Stomach (tissue), 8 donors: ENCODE measurements at regions not wholly inside any gene's neighbourhood (a gene's known extent, or its start where the extent isn't known, plus 50 kb on each side); places are given as distances from the start of the nearest gene placed in this dataset.

Source experiments
- DNase-seq, 2 donors: peaks; one replicate each; pipeline versions ENCODE4 v3.0.0 to v3.0.0-alpha.2; 2013 to 2019
- H3K27ac ChIP-seq, 5 donors: fragments of 200-600 bp in 4 of 5; sonication (generic) in 4 of 5; one replicate each; pipeline ENCODE4 v1.5.1; 2013 to 2019; ENCODE audit warnings: mild to moderate bottlenecking in 1 of 5, moderate library complexity in 1 of 5
- H3K27me3 ChIP-seq, 3 donors: fragments of 200-600 bp; sonication (generic); one replicate each; pipeline ENCODE4 v1.5.1; 2017 to 2019; ENCODE audit warnings: mixed run types in 1 of 3
- H3K36me3 ChIP-seq, 4 donors: fragments of 200-600 bp; sonication (generic); 1 replicate in 3 of 4; 2 replicates in 1 of 4; pipeline ENCODE4 v1.5.1; 2016 to 2019
- H3K4me1 ChIP-seq, 4 donors: fragments of 200-600 bp; sonication (generic); one replicate each; pipeline ENCODE4 v1.5.1; 2016 to 2019
- H3K4me3 ChIP-seq, 4 donors: fragments of 200-600 bp; sonication (generic) in 3 of 4; one replicate each; pipeline ENCODE4 v1.5.1; 2016 to 2019; ENCODE audit warnings: mild to moderate bottlenecking in 1 of 4
- H3K9me3 ChIP-seq, 4 donors: fragments of 200-600 bp; sonication (generic); one replicate each; pipeline ENCODE4 v1.5.1; 2016 to 2019
- EP300 ChIP-seq: sonication (generic); formaldehyde crosslinking; IDR thresholded peaks from one replicate; pipeline ENCODE4 v1.6.1; 2017; ENCODE audit warnings: antibody characterized with exemption
- POLR2A ChIP-seq, 4 donors: fragments of 450-650 bp; IDR thresholded peaks; one replicate each; pipeline ENCODE4 v1.6.1; 2016; ENCODE audit warnings: antibody characterized with exemption in 4 of 4, control low read depth in 2 of 4, mild to moderate bottlenecking in 1 of 4, moderate library complexity in 1 of 4
- POLR2AphosphoS5 ChIP-seq, 3 donors: sonication (generic); formaldehyde crosslinking; IDR thresholded peaks; one replicate each; pipeline ENCODE4 v1.6.1; 2016; ENCODE audit warnings: antibody characterized with exemption in 3 of 3
- WGBS, 5 donors: extraction: QIAGEN DNeasy Blood & Tissue Kit in 3 of 5; methylation state at CpG; one replicate each; pipeline versions ENCODE4 v1.1.5 to v1.1.7; 2013 to 2018; 5-methylcytosine and 5-hydroxymethylcytosine counted together
- intact Hi-C: fragments of 100-400 bp; cut with DNase I; formaldehyde crosslinking; loops from one replicate; pipeline ENCODE4 v1.15.1; 2023; ENCODE audit warnings: low total_unique reads
- TF ChIP-seq, protein P1 (sequence below), 7 experiments: fragments of 450-650 bp in 4 of 7; fragments of 200-600 bp in 3 of 7; sonication (generic) in 3 of 7; IDR thresholded peaks; one replicate each; pipeline ENCODE4 v1.5.1; 2016 to 2019; ENCODE audit warnings: antibody characterized with exemption in 7 of 7, control low read depth in 2 of 7, mild to moderate bottlenecking in 1 of 7
- donor health status: healthy with polysubstance abuse.
- donor health status: Bipolar disorder and iron deficiency.
- donor health status: healthy.

- intact Hi-C loops = no loop called here
- 23 to 31% (median 29%) methylated on average over 3 of the region's 3 CpGs for WGBS, 5 donors
- Histone ChIP-seq H3K27ac (no peak overlapping the region), H3K4me3 (no peak overlapping the region), H3K9me3 (no peaks in the 10 kb centered on the region), H3K4me1 (no peaks in the 10 kb centered on the region), H3K27me3 (no peaks in the 10 kb centered on the region), H3K36me3 (no peaks in the 10 kb centered on the region)
- no peak for DNase-seq
- TF ChIP-seq POLR2A (IDR thresholded peaks at IDR 0.05) = no peak
- TF ChIP-seq POLR2AphosphoS5 (IDR thresholded peaks at IDR 0.05) = no peak
- TF ChIP-seq, protein P1, sequence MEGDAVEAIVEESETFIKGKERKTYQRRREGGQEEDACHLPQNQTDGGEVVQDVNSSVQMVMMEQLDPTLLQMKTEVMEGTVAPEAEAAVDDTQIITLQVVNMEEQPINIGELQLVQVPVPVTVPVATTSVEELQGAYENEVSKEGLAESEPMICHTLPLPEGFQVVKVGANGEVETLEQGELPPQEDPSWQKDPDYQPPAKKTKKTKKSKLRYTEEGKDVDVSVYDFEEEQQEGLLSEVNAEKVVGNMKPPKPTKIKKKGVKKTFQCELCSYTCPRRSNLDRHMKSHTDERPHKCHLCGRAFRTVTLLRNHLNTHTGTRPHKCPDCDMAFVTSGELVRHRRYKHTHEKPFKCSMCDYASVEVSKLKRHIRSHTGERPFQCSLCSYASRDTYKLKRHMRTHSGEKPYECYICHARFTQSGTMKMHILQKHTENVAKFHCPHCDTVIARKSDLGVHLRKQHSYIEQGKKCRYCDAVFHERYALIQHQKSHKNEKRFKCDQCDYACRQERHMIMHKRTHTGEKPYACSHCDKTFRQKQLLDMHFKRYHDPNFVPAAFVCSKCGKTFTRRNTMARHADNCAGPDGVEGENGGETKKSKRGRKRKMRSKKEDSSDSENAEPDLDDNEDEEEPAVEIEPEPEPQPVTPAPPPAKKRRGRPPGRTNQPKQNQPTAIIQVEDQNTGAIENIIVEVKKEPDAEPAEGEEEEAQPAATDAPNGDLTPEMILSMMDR (IDR thresholded peaks at IDR 0.05) = no peak
- TF ChIP-seq EP300 = no peak
Observed at GRCh38 chr9:71472400-71472799, 295.9 kb downstream of the CEMIP2 start.

GRCh38 chr9:71465392-71465791, 302.9 kb downstream of the CEMIP2 start:
- Histone ChIP-seq H3K4me3 (no peak overlapping the region), H3K27me3 (no peaks in the 10 kb centered on the region), H3K27ac (no peak overlapping the region), H3K36me3 (no peaks in the 10 kb centered on the region), H3K9me3 (no peaks in the 10 kb centered on the region), H3K4me1 (no peaks in the 10 kb centered on the region)
- WGBS, 5 donors = 67 to 78% (median 75%) methylated on average over 4 of the region's 4 CpGs
- intact Hi-C loops = no loop called here
- TF ChIP-seq POLR2AphosphoS5 (IDR thresholded peaks at IDR 0.05) = no peak
- TF ChIP-seq EP300 = no peak
- TF ChIP-seq POLR2A (IDR thresholded peaks at IDR 0.05) = no peak
- TF ChIP-seq, protein P1 (IDR thresholded peaks at IDR 0.05) = no peak
- DNase-seq = no peak

DNA sequence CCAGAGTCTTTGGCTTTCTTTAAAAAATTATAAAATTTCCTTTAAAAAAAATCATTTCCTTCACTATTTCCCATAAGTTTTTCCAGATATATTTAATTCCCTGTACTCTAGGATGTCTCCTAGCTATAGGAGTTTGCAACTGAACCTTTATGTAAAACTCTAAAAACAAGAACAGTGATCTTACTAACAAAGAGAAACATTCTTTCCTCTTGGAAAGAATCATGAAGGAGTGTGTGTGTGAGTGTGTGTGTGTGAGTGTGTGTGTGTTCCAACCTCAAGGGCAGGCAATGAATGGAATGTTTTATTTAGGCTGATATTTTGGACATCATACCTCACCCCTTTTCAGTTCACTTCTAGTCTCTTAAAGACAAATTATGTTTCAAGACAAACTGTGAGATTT, 309.2 kb downstream of the CEMIP2 start:
- Histone ChIP-seq H3K27ac (no peak overlapping the region), H3K9me3 (no peaks in the 10 kb centered on the region), H3K4me1 (no peaks in the 10 kb centered on the region), H3K4me3 (no peak overlapping the region), H3K36me3 (no peaks in the 10 kb centered on the region), H3K27me3 (no peaks in the 10 kb centered on the region)
- DNase-seq = no peak
- TF ChIP-seq POLR2A (IDR thresholded peaks at IDR 0.05) (no peak), EP300 (no peak), POLR2AphosphoS5 (IDR thresholded peaks at IDR 0.05) (no peak)
- TF ChIP-seq, protein P1 (IDR thresholded peaks at IDR 0.05) = no peak
- intact Hi-C loops = no loop called here

DNA sequence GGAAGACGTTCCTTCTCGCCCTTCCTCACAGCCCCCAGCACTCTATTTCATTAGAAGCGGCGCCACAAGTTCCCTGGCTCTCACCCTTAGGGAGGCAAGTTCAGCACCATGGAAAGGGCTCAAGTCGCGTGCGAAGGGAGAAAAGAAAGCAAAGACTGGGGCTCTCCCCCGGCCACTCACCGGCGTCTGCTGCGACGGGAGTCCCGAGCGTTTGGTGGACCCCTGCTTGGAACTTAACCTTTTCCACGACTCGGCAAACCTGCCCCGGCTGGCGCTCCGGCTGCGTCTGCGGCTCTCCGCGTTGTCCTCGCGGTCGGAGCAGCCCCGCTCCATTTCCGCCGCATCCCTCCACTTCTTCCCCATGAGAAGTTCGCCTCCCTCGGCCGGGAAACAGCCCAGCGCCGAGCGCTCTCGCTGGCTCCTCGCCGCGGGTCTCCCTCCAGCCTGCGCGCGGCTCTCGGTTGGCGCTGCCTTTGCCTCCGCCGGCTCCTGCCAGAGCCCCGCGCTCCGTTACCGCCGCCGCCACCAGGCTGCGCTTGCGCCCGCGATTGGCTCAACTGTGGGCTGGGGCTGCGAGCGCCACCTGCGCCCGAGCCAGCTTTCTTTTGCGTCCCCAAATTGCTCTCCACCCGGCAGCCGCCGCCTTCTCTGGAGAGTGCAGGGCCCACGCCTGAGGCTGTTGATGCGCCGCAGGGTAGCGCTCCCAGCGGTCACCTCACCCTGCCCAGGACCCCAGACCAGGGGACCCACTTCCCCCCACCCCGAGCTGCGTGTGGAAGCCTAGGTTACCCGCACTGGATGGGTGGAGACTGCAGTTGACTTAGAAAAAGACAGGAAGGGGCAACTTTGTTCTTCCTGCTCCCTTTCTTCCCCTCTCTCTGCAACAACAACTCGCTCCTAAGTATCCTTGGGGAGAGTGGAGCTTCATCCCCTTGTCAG, 321.6 kb downstream of the CEMIP2 start:
- H3K4me3 ChIP-seq = peak overlapping the region; percentile 32 to 53 (median 42)
- intact Hi-C loops = no loop called here
- peaks cover 0 to 13% (median 6%) of the 10 kb centered on the region in 4 donors for H3K9me3 ChIP-seq
- peaks cover 0 to 69% (median 29%) of the 10 kb centered on the region in 3 donors for H3K27me3 ChIP-seq
- H3K4me1 ChIP-seq = peaks cover 0 to 11% (median 10%) of the 10 kb centered on the region in 4 donors
- peak; percentile 27 to 89 for DNase-seq
- TF ChIP-seq POLR2A (IDR thresholded peaks at IDR 0.05) (no peak), POLR2AphosphoS5 (IDR thresholded peaks at IDR 0.05) (no peak), EP300 (no peak)
- TF ChIP-seq, protein P1 (IDR thresholded peaks at IDR 0.05) = no peak
- WGBS, 5 donors = 2 to 7% (median 3%) methylated on average over 42 to 73 of the region's 73 CpGs
- H3K36me3 ChIP-seq = no peaks in the 10 kb centered on the region
- no peak overlapping the region for H3K27ac ChIP-seq
